GM23338 (cell line): ENCODE measurements at regions not wholly inside any gene's neighbourhood (a gene's known extent, or its start where the extent isn't known, plus 50 kb on each side); places are given as distances from the start of the nearest gene placed in this dataset.

Experiments
- ATAC-seq: fragments of 200-7000 bp; cut with Tn5 transposase; 3 replicates; pipeline ENCODE4 v1.9.1; 2020
- DNase-seq: peaks from one replicate; pipeline ENCODE4 v3.0.0-alpha.2; 2015; ENCODE audit warnings: low spot score
- H2AFZ ChIP-seq: fragments of 200-600 bp; sonication (generic); 2 replicates; pipeline ENCODE4 v1.8.0; 2016; ENCODE audit warnings: antibody characterized with exemption, mild to moderate bottlenecking, moderate library complexity
- H3F3A ChIP-seq: fragments of 200-600 bp; sonication (generic); replicated peaks from 2 replicates; pipeline ENCODE4 v1.8.0; 2017; ENCODE audit warnings: antibody characterized with exemption, mixed run types, low read depth
- H3K27ac ChIP-seq: fragments of 200-600 bp; sonication (generic); 2 replicates; pipeline ENCODE4 v1.6.1; 2016; ENCODE audit warnings: low read depth
- H3K27me3 ChIP-seq: fragments of 200-600 bp; sonication (generic); 2 replicates; pipeline ENCODE4 v1.8.0; 2016; ENCODE audit warnings: mild to moderate bottlenecking, mixed run types, moderate library complexity; ENCODE audit not compliant: insufficient read depth
- H3K36me3 ChIP-seq: fragments of 200-600 bp; sonication (generic); 2 replicates; pipeline ENCODE4 v1.8.0; 2016; ENCODE audit warnings: mild to moderate bottlenecking; ENCODE audit not compliant: insufficient read depth
- H3K4me1 ChIP-seq: fragments of 200-600 bp; sonication (generic); 2 replicates; pipeline ENCODE4 v1.8.0; 2016; ENCODE audit warnings: mild to moderate bottlenecking, moderate library complexity; ENCODE audit not compliant: insufficient read depth
- H3K4me2 ChIP-seq: fragments of 200-600 bp; sonication (generic); 2 replicates; pipeline ENCODE4 v1.7.1; 2017; ENCODE audit warnings: mixed run types
- H3K4me3 ChIP-seq: fragments of 200-600 bp; sonication (generic); 2 replicates; pipeline ENCODE4 v1.6.1; 2016; ENCODE audit warnings: mixed run types
- H3K79me2 ChIP-seq: fragments of 200-600 bp; sonication (generic); replicated peaks from 2 replicates; pipeline ENCODE4 v1.8.0; 2017; ENCODE audit warnings: mild to moderate bottlenecking; ENCODE audit not compliant: insufficient read depth
- H3K9me2 ChIP-seq: fragments of 200-600 bp; sonication (generic); 2 replicates; pipeline ENCODE4 v1.8.0; 2017; ENCODE audit not compliant: insufficient read depth
- H4K20me1 ChIP-seq: fragments of 200-600 bp; sonication (generic); replicated peaks from 2 replicates; pipeline ENCODE4 v1.8.0; 2017; ENCODE audit warnings: mild to moderate bottlenecking; ENCODE audit not compliant: insufficient read depth
- H3K27ac Mint-ChIP-seq: 2 replicates; pipeline ENCODE4 v1.8.0; 2020; ENCODE audit warnings: inconsistent platforms, mild to moderate bottlenecking, moderate library complexity, mixed read lengths
- H3K27me3 Mint-ChIP-seq: 3 replicates; pipeline ENCODE4 v1.8.0; 2022; ENCODE audit warnings: low read depth, mild to moderate bottlenecking, moderate library complexity, mixed read lengths, inconsistent platforms; ENCODE audit not compliant: insufficient read depth, poor library complexity
- H3K36me3 Mint-ChIP-seq: 3 replicates; pipeline ENCODE4 v1.8.0; 2021; ENCODE audit warnings: low read depth, mild to moderate bottlenecking, inconsistent platforms, moderate library complexity, mixed read lengths
- H3K4me1 Mint-ChIP-seq: 3 replicates; pipeline ENCODE4 v1.8.0; 2020; ENCODE audit warnings: mild to moderate bottlenecking, inconsistent platforms, mixed read lengths
- H3K4me3 Mint-ChIP-seq: 3 replicates; pipeline ENCODE4 v1.8.0; 2021; ENCODE audit warnings: moderate library complexity, mild to moderate bottlenecking, inconsistent platforms, mixed read lengths
- H3K9me3 Mint-ChIP-seq: 3 replicates; pipeline ENCODE4 v1.8.0; 2020; ENCODE audit warnings: moderate library complexity, mild to moderate bottlenecking, inconsistent platforms, mixed read lengths
- CREB1 ChIP-seq: fragments of 250-450 bp; sonication (Bioruptor Pico); IDR thresholded peaks from 2 replicates; pipeline ENCODE4 v1.5.0; 2020; ENCODE audit warnings: low read depth, mild to moderate bottlenecking, moderate library complexity
- CTCF ChIP-seq, 2 experiments: fragments of 200-600 bp in 1 of 2; sonication (generic) in 1 of 2; conservative IDR thresholded peaks; 2 replicates each; pipeline versions ENCODE4 v1.5.1 to v1.6.1; 2016 to 2017; ENCODE audit warnings: antibody characterized with exemption in 2 of 2, low read depth in 2 of 2, mild to moderate bottlenecking in 2 of 2, moderate library complexity in 1 of 2
- ETS1 ChIP-seq: IDR thresholded peaks from 2 replicates; pipeline ENCODE4 v1.6.1; 2016; ENCODE audit warnings: antibody characterized with exemption
- EZH2 ChIP-seq: fragments of 200-600 bp; sonication (generic); IDR thresholded peaks from one replicate; pipeline ENCODE4 v1.8.0; 2017; ENCODE audit warnings: antibody characterized with exemption, mild to moderate bottlenecking, low read depth; ENCODE audit not compliant: unreplicated experiment
- EZH2phosphoT487 ChIP-seq: fragments of 200-600 bp; sonication (generic); IDR thresholded peaks from one replicate; pipeline ENCODE4 v1.8.1; 2018; ENCODE audit warnings: antibody characterized with exemption; ENCODE audit not compliant: unreplicated experiment
- JUNB ChIP-seq: IDR thresholded peaks from one replicate; pipeline ENCODE4 v1.6.1; 2016; ENCODE audit warnings: antibody characterized with exemption; ENCODE audit not compliant: unreplicated experiment
- NANOG ChIP-seq: IDR thresholded peaks from 2 replicates; pipeline ENCODE4 v1.6.1; 2016; ENCODE audit warnings: antibody characterized with exemption, borderline replicate concordance
- POLR2AphosphoS5 ChIP-seq: IDR thresholded peaks from 2 replicates; pipeline ENCODE4 v1.6.1; 2016; ENCODE audit warnings: antibody characterized with exemption, low read depth
- STAT1 ChIP-seq: IDR thresholded peaks from one replicate; pipeline ENCODE4 v1.6.1; 2016; ENCODE audit warnings: antibody characterized with exemption; ENCODE audit not compliant: unreplicated experiment
- ZNF114 ChIP-seq: fragments of 250-450 bp; sonication (Bioruptor Pico); IDR thresholded peaks from 2 replicates; pipeline ENCODE4 v1.5.0; 2020; ENCODE audit warnings: mild to moderate bottlenecking, moderate library complexity
- ZNF331 ChIP-seq: fragments of 250-450 bp; sonication (Bioruptor Pico); IDR thresholded peaks from 2 replicates; pipeline ENCODE4 v1.5.0; 2020; ENCODE audit warnings: low read depth, mild to moderate bottlenecking, moderate library complexity
- TF ChIP-seq, protein P1 (sequence below): fragments of 250-450 bp; sonication (Bioruptor Pico); IDR thresholded peaks from 2 replicates; pipeline ENCODE4 v1.5.0; 2020; ENCODE audit warnings: mild to moderate bottlenecking, moderate library complexity
- TF ChIP-seq, protein P2 (sequence below): IDR thresholded peaks from one replicate; pipeline ENCODE4 v1.6.1; 2018; ENCODE audit warnings: antibody characterized with exemption; ENCODE audit not compliant: unreplicated experiment

- no peak for DNase-seq
- 0 out of 3 replicates have a peak, but pooled peaks cover 3% of the 10 kb centered on the region for H3K4me1 Mint-ChIP-seq
- no peaks in the 10 kb centered on the region for H4K20me1 ChIP-seq
- no peaks in the 10 kb centered on the region for H3F3A ChIP-seq
- no peaks in the 10 kb centered on the region for H3K79me2 ChIP-seq
- no peaks in the 10 kb centered on the region for H3K36me3 ChIP-seq
- H3K4me3 ChIP-seq, result no peak overlapping the region
- H3K4me2 ChIP-seq, result no peak overlapping the region
- no peaks in the 10 kb centered on the region; the same call in 1 of the 2 replicates for H3K4me1 ChIP-seq
- peaks cover 6% of the 10 kb centered on the region; the same call in 1 of the 3 replicates for H3K36me3 Mint-ChIP-seq
- no peak for ATAC-seq
- H3K9me3 Mint-ChIP-seq, result peaks cover 11% of the 10 kb centered on the region; the same call in 2 of the 3 replicates
- H3K27ac Mint-ChIP-seq, result no peak overlapping the region
- no peak overlapping the region for H3K4me3 Mint-ChIP-seq
- no peaks in the 10 kb centered on the region for H3K9me2 ChIP-seq
- TF ChIP-seq CREB1 (no peak), STAT1 (no peak), EZH2 (no peak), ETS1 (no peak), NANOG (no peak), ZNF331 (CRISPR knock-in tag) (no peak), CTCF (conservative IDR thresholded peaks at IDR 0.05; ENCODE audit: low read depth in 2 of 2) (no peak), ZNF114 (CRISPR knock-in tag) (no peak), JUNB (no peak), EZH2phosphoT487 (no peak), POLR2AphosphoS5 (no peak)
- TF ChIP-seq, protein P1, sequence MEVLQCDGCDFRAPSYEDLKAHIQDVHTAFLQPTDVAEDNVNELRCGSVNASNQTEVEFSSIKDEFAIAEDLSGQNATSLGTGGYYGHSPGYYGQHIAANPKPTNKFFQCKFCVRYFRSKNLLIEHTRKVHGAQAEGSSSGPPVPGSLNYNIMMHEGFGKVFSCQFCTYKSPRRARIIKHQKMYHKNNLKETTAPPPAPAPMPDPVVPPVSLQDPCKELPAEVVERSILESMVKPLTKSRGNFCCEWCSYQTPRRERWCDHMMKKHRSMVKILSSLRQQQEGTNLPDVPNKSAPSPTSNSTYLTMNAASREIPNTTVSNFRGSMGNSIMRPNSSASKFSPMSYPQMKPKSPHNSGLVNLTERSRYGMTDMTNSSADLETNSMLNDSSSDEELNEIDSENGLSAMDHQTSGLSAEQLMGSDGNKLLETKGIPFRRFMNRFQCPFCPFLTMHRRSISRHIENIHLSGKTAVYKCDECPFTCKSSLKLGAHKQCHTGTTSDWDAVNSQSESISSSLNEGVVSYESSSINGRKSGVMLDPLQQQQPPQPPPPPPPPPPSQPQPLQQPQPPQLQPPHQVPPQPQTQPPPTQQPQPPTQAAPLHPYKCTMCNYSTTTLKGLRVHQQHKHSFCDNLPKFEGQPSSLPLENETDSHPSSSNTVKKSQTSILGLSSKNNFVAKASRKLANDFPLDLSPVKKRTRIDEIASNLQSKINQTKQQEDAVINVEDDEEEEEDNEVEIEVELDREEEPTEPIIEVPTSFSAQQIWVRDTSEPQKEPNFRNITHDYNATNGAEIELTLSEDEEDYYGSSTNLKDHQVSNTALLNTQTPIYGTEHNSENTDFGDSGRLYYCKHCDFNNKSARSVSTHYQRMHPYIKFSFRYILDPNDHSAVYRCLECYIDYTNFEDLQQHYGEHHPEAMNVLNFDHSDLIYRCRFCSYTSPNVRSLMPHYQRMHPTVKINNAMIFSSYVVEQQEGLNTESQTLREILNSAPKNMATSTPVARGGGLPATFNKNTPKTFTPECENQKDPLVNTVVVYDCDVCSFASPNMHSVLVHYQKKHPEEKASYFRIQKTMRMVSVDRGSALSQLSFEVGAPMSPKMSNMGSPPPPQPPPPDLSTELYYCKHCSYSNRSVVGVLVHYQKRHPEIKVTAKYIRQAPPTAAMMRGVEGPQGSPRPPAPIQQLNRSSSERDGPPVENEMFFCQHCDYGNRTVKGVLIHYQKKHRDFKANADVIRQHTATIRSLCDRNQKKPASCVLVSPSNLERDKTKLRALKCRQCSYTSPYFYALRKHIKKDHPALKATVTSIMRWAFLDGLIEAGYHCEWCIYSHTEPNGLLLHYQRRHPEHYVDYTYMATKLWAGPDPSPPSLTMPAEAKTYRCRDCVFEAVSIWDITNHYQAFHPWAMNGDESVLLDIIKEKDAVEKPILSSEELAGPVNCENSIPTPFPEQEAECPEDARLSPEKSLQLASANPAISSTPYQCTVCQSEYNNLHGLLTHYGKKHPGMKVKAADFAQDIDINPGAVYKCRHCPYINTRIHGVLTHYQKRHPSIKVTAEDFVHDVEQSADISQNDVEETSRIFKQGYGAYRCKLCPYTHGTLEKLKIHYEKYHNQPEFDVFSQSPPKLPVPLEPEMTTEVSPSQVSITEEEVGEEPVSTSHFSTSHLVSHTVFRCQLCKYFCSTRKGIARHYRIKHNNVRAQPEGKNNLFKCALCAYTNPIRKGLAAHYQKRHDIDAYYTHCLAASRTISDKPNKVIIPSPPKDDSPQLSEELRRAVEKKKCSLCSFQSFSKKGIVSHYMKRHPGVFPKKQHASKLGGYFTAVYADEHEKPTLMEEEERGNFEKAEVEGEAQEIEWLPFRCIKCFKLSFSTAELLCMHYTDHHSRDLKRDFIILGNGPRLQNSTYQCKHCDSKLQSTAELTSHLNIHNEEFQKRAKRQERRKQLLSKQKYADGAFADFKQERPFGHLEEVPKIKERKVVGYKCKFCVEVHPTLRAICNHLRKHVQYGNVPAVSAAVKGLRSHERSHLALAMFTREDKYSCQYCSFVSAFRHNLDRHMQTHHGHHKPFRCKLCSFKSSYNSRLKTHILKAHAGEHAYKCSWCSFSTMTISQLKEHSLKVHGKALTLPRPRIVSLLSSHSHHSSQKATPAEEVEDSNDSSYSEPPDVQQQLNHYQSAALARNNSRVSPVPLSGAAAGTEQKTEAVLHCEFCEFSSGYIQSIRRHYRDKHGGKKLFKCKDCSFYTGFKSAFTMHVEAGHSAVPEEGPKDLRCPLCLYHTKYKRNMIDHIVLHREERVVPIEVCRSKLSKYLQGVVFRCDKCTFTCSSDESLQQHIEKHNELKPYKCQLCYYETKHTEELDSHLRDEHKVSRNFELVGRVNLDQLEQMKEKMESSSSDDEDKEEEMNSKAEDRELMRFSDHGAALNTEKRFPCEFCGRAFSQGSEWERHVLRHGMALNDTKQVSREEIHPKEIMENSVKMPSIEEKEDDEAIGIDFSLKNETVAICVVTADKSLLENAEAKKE (CRISPR knock-in tag), result no peak
- TF ChIP-seq, protein P2, sequence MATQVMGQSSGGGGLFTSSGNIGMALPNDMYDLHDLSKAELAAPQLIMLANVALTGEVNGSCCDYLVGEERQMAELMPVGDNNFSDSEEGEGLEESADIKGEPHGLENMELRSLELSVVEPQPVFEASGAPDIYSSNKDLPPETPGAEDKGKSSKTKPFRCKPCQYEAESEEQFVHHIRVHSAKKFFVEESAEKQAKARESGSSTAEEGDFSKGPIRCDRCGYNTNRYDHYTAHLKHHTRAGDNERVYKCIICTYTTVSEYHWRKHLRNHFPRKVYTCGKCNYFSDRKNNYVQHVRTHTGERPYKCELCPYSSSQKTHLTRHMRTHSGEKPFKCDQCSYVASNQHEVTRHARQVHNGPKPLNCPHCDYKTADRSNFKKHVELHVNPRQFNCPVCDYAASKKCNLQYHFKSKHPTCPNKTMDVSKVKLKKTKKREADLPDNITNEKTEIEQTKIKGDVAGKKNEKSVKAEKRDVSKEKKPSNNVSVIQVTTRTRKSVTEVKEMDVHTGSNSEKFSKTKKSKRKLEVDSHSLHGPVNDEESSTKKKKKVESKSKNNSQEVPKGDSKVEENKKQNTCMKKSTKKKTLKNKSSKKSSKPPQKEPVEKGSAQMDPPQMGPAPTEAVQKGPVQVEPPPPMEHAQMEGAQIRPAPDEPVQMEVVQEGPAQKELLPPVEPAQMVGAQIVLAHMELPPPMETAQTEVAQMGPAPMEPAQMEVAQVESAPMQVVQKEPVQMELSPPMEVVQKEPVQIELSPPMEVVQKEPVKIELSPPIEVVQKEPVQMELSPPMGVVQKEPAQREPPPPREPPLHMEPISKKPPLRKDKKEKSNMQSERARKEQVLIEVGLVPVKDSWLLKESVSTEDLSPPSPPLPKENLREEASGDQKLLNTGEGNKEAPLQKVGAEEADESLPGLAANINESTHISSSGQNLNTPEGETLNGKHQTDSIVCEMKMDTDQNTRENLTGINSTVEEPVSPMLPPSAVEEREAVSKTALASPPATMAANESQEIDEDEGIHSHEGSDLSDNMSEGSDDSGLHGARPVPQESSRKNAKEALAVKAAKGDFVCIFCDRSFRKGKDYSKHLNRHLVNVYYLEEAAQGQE, result no peak
- peaks cover 8% of the 10 kb centered on the region for H3K27me3 Mint-ChIP-seq
- H3K27ac ChIP-seq, result no peak overlapping the region
- no peak overlapping the region for H2AFZ ChIP-seq
- H3K27me3 ChIP-seq, result no peaks in the 10 kb centered on the region
These were observed 94.3 kb upstream of the TRPM1 start for GRCh38 chr15:31195871-31196270.
